GM12891 (cell line): ENCODE measurements at regions not wholly inside any gene's neighbourhood (a gene's known extent, or its start where the extent isn't known, plus 50 kb on each side); places are given as distances from the start of the nearest gene placed in this dataset.

Experiments
- POLR2A ChIP-seq: IDR thresholded peaks from 2 replicates; pipeline ENCODE4 v1.6.1; 2011; ENCODE audit warnings: low read depth, low read length, control low read depth
- POLR2AphosphoS5 ChIP-seq: IDR thresholded peaks from 2 replicates; pipeline ENCODE4 v1.6.1; 2011; ENCODE audit warnings: low read depth, low read length, control low read depth
- SPI1 ChIP-seq: IDR thresholded peaks from 2 replicates; pipeline ENCODE4 v1.6.1; 2011; ENCODE audit warnings: low read depth, low read length, control low read depth
- TAF1 ChIP-seq: IDR thresholded peaks from 2 replicates; pipeline ENCODE4 v1.6.1; 2011; ENCODE audit warnings: low read depth, low read length, control low read depth

DNA sequence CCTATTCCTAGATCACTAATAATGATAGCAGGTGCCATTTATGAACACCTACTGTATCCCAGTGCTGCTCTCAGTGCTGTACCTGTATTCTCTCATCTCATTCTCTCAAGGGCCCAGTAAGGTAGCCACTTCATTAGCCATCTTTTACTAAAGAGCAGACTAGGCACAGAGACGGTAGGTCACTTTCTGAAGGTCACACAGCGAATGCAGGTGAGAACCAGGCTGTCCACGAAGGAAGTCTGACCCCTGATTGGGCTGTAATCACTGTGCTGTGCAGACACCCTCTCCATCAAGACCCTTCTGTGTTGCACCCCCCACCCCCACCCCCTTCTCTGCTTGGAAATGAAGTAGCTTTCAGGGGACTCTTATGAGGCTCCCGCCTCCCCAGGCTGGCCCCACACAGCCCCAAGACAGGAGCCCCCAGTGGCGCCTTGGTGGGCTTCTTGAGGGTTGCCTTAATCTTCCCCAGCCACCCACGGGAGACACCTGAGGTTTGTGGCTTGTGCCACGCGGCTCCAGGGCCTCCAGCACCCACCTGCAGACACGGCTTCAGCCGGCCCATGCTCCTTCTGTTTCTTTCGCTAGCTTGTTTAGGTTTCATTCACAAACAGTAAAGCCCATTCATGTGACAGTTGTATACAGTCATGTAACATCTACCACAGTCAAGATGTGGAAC is 81.7 kb upstream of the FAM20C start:
- TF ChIP-seq POLR2A = no peak
- TF ChIP-seq POLR2AphosphoS5 = no peak
- no peak for TF ChIP-seq SPI1
- no peak for TF ChIP-seq TAF1
